22Rv1 (cell line): ENCODE measurements at regions not wholly inside any gene's neighbourhood (a gene's known extent, or its start where the extent isn't known, plus 50 kb on each side); places are given as distances from the start of the nearest gene placed in this dataset.

Source experiments
- CTCF ChIP-seq: fragments of 450-650 bp; IDR thresholded peaks from 2 replicates; pipeline ENCODE4 v1.5.1; 2017; ENCODE audit warnings: mild to moderate bottlenecking
- ZFX ChIP-seq: fragments of 450-650 bp; IDR thresholded peaks from 2 replicates; pipeline ENCODE4 v1.6.1; 2017; ENCODE audit warnings: antibody characterized with exemption, borderline replicate concordance

DNA sequence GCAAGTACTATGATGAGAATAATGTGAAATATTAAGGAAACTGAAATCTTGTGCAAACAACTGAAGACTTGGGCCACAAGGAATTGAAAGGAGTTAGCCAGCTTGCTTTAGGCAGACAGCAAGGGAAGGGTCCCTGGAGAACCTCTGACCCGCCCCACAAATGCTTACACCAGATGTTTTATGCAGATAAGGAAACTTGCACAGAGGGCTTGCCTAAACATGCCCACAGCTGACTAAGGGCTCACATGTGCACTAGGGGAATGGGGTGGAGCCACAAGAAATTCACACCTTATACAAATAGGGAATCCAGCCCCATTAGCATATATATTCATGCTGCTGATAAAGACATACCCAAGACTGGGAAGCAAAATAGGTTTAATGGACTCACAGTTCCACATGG is 86.1 kb upstream of the CYYR1 start:
- TF ChIP-seq CTCF (no peak), ZFX (no peak)
